Transverse colon (tissue), 4 donors: ENCODE measurements at regions not wholly inside any gene's neighbourhood (a gene's known extent, or its start where the extent isn't known, plus 50 kb on each side); places are given as distances from the start of the nearest gene placed in this dataset.

ENCODE experiments used
- CTCF ChIP-seq, 5 experiments: fragments of 200-600 bp in 3 of 5; fragments of 450-650 bp in 2 of 5; sonication (generic) in 3 of 5; IDR thresholded peaks; 1 replicate in 2 of 5; 2 replicates in 3 of 5; pipeline ENCODE4 v1.5.1; 2016 to 2017; ENCODE audit warnings: antibody characterized with exemption in 5 of 5, inconsistent platforms in 3 of 5, mild to moderate bottlenecking in 2 of 5, moderate library complexity in 1 of 5
- EP300 ChIP-seq: sonication (generic); formaldehyde crosslinking; IDR thresholded peaks from one replicate; pipeline ENCODE4 v1.6.1; 2017; ENCODE audit warnings: antibody characterized with exemption, low read depth
- POLR2A ChIP-seq: fragments of 450-650 bp; IDR thresholded peaks from one replicate; pipeline ENCODE4 v1.6.1; 2016; ENCODE audit warnings: antibody characterized with exemption, mild to moderate bottlenecking, moderate library complexity
- POLR2AphosphoS5 ChIP-seq, 3 donors: sonication (generic); formaldehyde crosslinking; IDR thresholded peaks; one replicate each; pipeline ENCODE4 v1.6.1; 2016; ENCODE audit warnings: antibody characterized with exemption in 3 of 3

DNA sequence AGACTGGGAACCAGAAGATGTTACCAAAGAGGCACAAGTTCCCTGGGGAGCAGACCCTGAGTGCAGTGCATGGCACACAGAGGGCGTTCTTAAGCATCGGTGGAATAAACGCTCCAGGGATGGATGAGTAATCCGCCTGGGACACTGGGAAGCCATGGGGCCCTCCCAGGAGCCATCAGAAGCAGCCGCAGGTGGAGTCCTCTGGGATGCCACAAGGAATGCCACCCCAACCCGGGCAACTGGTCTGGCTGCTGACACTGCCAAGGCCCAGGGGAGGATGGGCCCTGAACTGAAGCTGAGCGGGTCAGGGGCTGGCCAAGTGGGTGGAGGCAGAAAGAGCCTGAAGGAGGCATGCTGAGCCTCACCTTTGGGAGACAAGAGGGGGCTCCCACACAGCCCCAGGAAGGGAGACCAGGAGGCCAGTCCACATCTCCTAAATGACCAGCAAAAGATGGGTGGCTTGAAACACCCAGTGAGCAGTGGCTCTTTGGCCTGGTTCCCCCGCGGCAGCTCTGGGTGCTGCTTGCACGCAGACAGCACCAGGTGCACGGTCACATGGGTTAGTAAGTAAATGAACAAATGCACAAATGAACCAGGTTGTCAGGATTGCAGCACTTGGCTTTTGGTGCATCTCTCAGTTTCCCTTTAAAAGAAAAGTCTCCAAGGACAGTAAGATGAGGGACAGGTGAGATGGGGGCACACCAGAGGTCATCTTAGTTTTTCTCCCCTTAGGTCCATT, 141.3 kb upstream of the ZMIZ1 start:
- TF ChIP-seq CTCF (IDR thresholded peaks at IDR 0.05) = no peak
- TF ChIP-seq POLR2AphosphoS5 (IDR thresholded peaks at IDR 0.05) = no peak
- TF ChIP-seq POLR2A = no peak
- TF ChIP-seq EP300 = no peak
